T-helper 2 cell treated with Interferon-gamma antibody and Interleukin-4, amounts not matched to agents 5 μg/mL and 100 μg/mL, for 36 hours (primary cell): ENCODE measurements at regions not wholly inside any gene's neighbourhood (a gene's known extent, or its start where the extent isn't known, plus 50 kb on each side); places are given as distances from the start of the nearest gene placed in this dataset.

Experiments
- DNase-seq: peaks from one replicate; pipeline ENCODE4 v3.0.0; 2021; ENCODE audit warnings: low spot score
- H3K27ac Mint-ChIP-seq: one replicate; pipeline ENCODE4 v1.8.0; 2021; ENCODE audit warnings: mild to moderate bottlenecking, mixed read lengths
- H3K27me3 Mint-ChIP-seq: one replicate; pipeline ENCODE4 v1.8.0; 2021; ENCODE audit warnings: low read depth, mixed read lengths
- H3K36me3 Mint-ChIP-seq: one replicate; pipeline ENCODE4 v1.8.0; 2021; ENCODE audit warnings: low read depth, mixed read lengths
- H3K4me1 Mint-ChIP-seq: one replicate; pipeline ENCODE4 v1.8.0; 2021; ENCODE audit warnings: low read depth, mixed read lengths
- H3K4me3 Mint-ChIP-seq: one replicate; pipeline ENCODE4 v1.8.0; 2022; ENCODE audit warnings: mild to moderate bottlenecking, moderate library complexity, mixed read lengths
- H3K9me3 Mint-ChIP-seq: one replicate; pipeline ENCODE4 v1.8.0; 2021; ENCODE audit warnings: mixed read lengths

- Mint-ChIP-seq H3K27ac (no peak overlapping the region), H3K4me3 (no peak overlapping the region), H3K27me3 (no peaks in the 10 kb centered on the region)
Observed at GRCh38 chr3:56977561-56977889, 82.9 kb upstream of the SPATA12 start.

GRCh38 chr3:56976651-56977560 lies 83.6 kb upstream of the SPATA12 start:
- H3K27me3 Mint-ChIP-seq = no peaks in the 10 kb centered on the region
- no peak overlapping the region for H3K4me3 Mint-ChIP-seq
- no peak overlapping the region for H3K27ac Mint-ChIP-seq
- no peak for DNase-seq
- H3K36me3 Mint-ChIP-seq = no peaks in the 10 kb centered on the region
- H3K4me1 Mint-ChIP-seq = peaks cover 6% of the 10 kb centered on the region
- H3K9me3 Mint-ChIP-seq = no peaks in the 10 kb centered on the region

More at GRCh38 chr3:56977561-56977889, 82.9 kb upstream of the SPATA12 start:
- DNase-seq = no peak
- Mint-ChIP-seq H3K4me1 (peaks cover 6% of the 10 kb centered on the region), H3K9me3 (no peaks in the 10 kb centered on the region), H3K36me3 (no peaks in the 10 kb centered on the region)

- Mint-ChIP-seq H3K4me3 (no peak overlapping the region), H3K4me1 (peaks cover 1% of the 10 kb centered on the region), H3K36me3 (no peaks in the 10 kb centered on the region), H3K27me3 (no peaks in the 10 kb centered on the region), H3K27ac (no peak overlapping the region), H3K9me3 (no peaks in the 10 kb centered on the region)
- DNase-seq = no peak
Observed at GRCh38 chr3:56975567-56975966, 84.9 kb upstream of the SPATA12 start.

GRCh38 chr3:56974247-56974930 lies 86.1 kb upstream of the SPATA12 start:
- Mint-ChIP-seq H3K4me1 (peaks cover 4% of the 10 kb centered on the region), H3K27ac (no peak overlapping the region), H3K9me3 (no peaks in the 10 kb centered on the region), H3K4me3 (no peak overlapping the region), H3K27me3 (no peaks in the 10 kb centered on the region), H3K36me3 (no peaks in the 10 kb centered on the region)
- DNase-seq = no peak

GRCh38 chr3:56971816-56972215 lies 88.6 kb upstream of the SPATA12 start:
- Mint-ChIP-seq H3K4me1 (peaks cover 4% of the 10 kb centered on the region), H3K27me3 (no peaks in the 10 kb centered on the region), H3K27ac (no peak overlapping the region), H3K36me3 (no peaks in the 10 kb centered on the region), H3K4me3 (no peak overlapping the region), H3K9me3 (no peaks in the 10 kb centered on the region)
- no peak for DNase-seq

GRCh38 chr3:56971261-56971660 lies 89.2 kb upstream of the SPATA12 start:
- no peaks in the 10 kb centered on the region for H3K9me3 Mint-ChIP-seq
- peaks cover 4% of the 10 kb centered on the region for H3K4me1 Mint-ChIP-seq
- H3K4me3 Mint-ChIP-seq = no peak overlapping the region
- no peaks in the 10 kb centered on the region for H3K27me3 Mint-ChIP-seq
- H3K36me3 Mint-ChIP-seq = no peaks in the 10 kb centered on the region
- H3K27ac Mint-ChIP-seq = no peak overlapping the region
- DNase-seq = no peak

- H3K36me3 Mint-ChIP-seq = no peaks in the 10 kb centered on the region
- no peaks in the 10 kb centered on the region for H3K27me3 Mint-ChIP-seq
- H3K4me3 Mint-ChIP-seq = no peak overlapping the region
- H3K27ac Mint-ChIP-seq = no peak overlapping the region
- peaks cover 4% of the 10 kb centered on the region for H3K4me1 Mint-ChIP-seq
- H3K9me3 Mint-ChIP-seq = no peaks in the 10 kb centered on the region
- peak; percentile 30 for DNase-seq
Observed at GRCh38 chr3:56970461-56970879, 90.0 kb upstream of the SPATA12 start.

- H3K4me3 Mint-ChIP-seq = no peak overlapping the region
- DNase-seq = no peak
- H3K36me3 Mint-ChIP-seq = no peaks in the 10 kb centered on the region
- H3K9me3 Mint-ChIP-seq = no peaks in the 10 kb centered on the region
- peaks cover 4% of the 10 kb centered on the region for H3K4me1 Mint-ChIP-seq
- H3K27ac Mint-ChIP-seq = no peak overlapping the region
- no peaks in the 10 kb centered on the region for H3K27me3 Mint-ChIP-seq
Observed at GRCh38 chr3:56969851-56970250, 90.6 kb upstream of the SPATA12 start.

GRCh38 chr3:56966509-56966908 lies 94.0 kb upstream of the SPATA12 start:
- Mint-ChIP-seq H3K27ac (no peak overlapping the region), H3K36me3 (no peaks in the 10 kb centered on the region), H3K27me3 (no peaks in the 10 kb centered on the region), H3K4me3 (no peak overlapping the region), H3K4me1 (peaks cover 4% of the 10 kb centered on the region), H3K9me3 (no peaks in the 10 kb centered on the region)
- DNase-seq = no peak

- no peak for DNase-seq
- Mint-ChIP-seq H3K27ac (no peak overlapping the region), H3K9me3 (no peaks in the 10 kb centered on the region), H3K36me3 (no peaks in the 10 kb centered on the region), H3K4me3 (no peak overlapping the region), H3K27me3 (no peaks in the 10 kb centered on the region), H3K4me1 (peaks cover 4% of the 10 kb centered on the region)
Observed at GRCh38 chr3:56966104-56966503, 94.4 kb upstream of the SPATA12 start.

- Mint-ChIP-seq H3K36me3 (no peaks in the 10 kb centered on the region), H3K4me1 (no peaks in the 10 kb centered on the region), H3K9me3 (no peaks in the 10 kb centered on the region), H3K27me3 (no peaks in the 10 kb centered on the region), H3K4me3 (no peak overlapping the region), H3K27ac (no peak overlapping the region)
- DNase-seq = no peak
Observed at GRCh38 chr3:56962922-56963321, 97.5 kb upstream of the SPATA12 start.

GRCh38 chr3:56962206-56962605 lies 98.3 kb upstream of the SPATA12 start:
- no peak overlapping the region for H3K4me3 Mint-ChIP-seq
- H3K36me3 Mint-ChIP-seq = no peaks in the 10 kb centered on the region
- no peaks in the 10 kb centered on the region for H3K4me1 Mint-ChIP-seq
- H3K27me3 Mint-ChIP-seq = no peaks in the 10 kb centered on the region
- no peaks in the 10 kb centered on the region for H3K9me3 Mint-ChIP-seq
- DNase-seq = no peak
- no peak overlapping the region for H3K27ac Mint-ChIP-seq

GRCh38 chr3:56960234-56960917 lies 100.1 kb upstream of the SPATA12 start:
- no peak for DNase-seq
- H3K4me1 Mint-ChIP-seq = no peaks in the 10 kb centered on the region
- H3K4me3 Mint-ChIP-seq = no peak overlapping the region
- no peak overlapping the region for H3K27ac Mint-ChIP-seq
- no peaks in the 10 kb centered on the region for H3K27me3 Mint-ChIP-seq
- no peaks in the 10 kb centered on the region for H3K36me3 Mint-ChIP-seq
- no peaks in the 10 kb centered on the region for H3K9me3 Mint-ChIP-seq

GRCh38 chr3:56958879-56959278 lies 101.6 kb upstream of the SPATA12 start:
- no peaks in the 10 kb centered on the region for H3K4me1 Mint-ChIP-seq
- H3K4me3 Mint-ChIP-seq = no peak overlapping the region
- DNase-seq = no peak
- no peak overlapping the region for H3K27ac Mint-ChIP-seq
- no peaks in the 10 kb centered on the region for H3K36me3 Mint-ChIP-seq
- no peaks in the 10 kb centered on the region for H3K9me3 Mint-ChIP-seq
- H3K27me3 Mint-ChIP-seq = no peaks in the 10 kb centered on the region
